Epithelial cell of esophagus (primary cell): ENCODE measurements at regions not wholly inside any gene's neighbourhood (a gene's known extent, or its start where the extent isn't known, plus 50 kb on each side); places are given as distances from the start of the nearest gene placed in this dataset.
A peak's percentile ranks its signal among the peaks of the same experiment; 100 is the strongest.
"Not testable (repeated sequence)": the region's sequence is repeated elsewhere in the genome, so short reads cannot be mapped to it uniquely, and the experiment has no call there.

ENCODE experiments used
- DNase-seq: peaks from one replicate; pipeline ENCODE4 v3.0.0; 2010; ENCODE audit warnings: low read depth
- H3K4me3 ChIP-seq: 2 replicates; pipeline ENCODE4 v1.5.1; 2011; ENCODE audit warnings: mild to moderate bottlenecking, low read length, control low read depth
- CTCF ChIP-seq: IDR thresholded peaks from 2 replicates; pipeline ENCODE4 v1.5.1; 2011; ENCODE audit warnings: low read depth, mild to moderate bottlenecking, low read length, control low read depth, inconsistent platforms; ENCODE audit not compliant: insufficient read depth; ENCODE audit errors: missing control alignments

DNA sequence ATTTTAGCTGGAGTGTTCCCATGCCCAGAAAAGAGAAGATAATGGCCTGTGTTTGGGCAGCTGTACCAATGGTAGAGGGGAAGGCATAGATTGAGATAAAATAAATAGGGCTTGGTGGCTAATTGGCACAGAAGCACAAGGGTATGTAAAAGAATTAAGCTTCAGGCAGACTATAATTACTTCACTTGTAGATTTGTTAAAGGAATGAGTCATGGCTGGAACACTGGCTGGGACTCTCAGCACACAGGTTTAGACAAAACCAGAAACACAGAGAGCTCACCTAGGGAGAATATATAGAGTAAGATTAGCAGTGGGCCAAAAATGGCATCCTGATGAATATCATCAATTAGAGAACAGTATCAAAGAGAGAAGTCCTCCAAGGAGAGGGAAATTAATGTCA, 198.3 kb upstream of the FIGN start:
- no peak for TF ChIP-seq CTCF
- DNase-seq, result peak; percentile 80
- no peak overlapping the region for H3K4me3 ChIP-seq

DNA sequence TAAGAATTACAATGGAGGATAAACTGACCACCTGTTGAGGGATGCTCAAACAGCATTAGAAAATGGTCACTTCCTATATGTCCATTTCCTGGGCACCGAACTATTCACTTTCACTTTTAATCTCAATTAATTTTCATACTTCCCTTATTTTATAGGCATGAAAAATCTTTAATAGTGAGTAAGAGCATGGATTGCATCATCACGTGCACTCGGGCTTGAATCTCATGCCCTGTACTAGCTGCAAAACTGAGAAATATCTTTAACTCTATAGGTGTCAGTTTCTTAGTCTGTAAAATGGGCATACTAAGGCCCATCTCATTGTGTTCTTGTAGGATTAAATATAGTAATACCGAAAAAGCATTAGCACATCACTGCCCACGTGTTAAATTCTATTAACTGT, 183.9 kb upstream of the FIGN start:
- TF ChIP-seq CTCF, result no peak
- no peak overlapping the region for H3K4me3 ChIP-seq
- DNase-seq, result peak; percentile 4

GRCh38 chr2:163914486-163914885, 178.7 kb upstream of the FIGN start:
- H3K4me3 ChIP-seq, DNase-seq: not testable (repeated sequence)

- DNase-seq, result peak; percentile 1
- H3K4me3 ChIP-seq, result not testable (repeated sequence)
These were observed 177.7 kb upstream of the FIGN start for GRCh38 chr2:163913532-163913944.

- H3K4me3 ChIP-seq, result no peak overlapping the region
- DNase-seq, result no peak
- TF ChIP-seq CTCF, result no peak
These were observed 173.7 kb upstream of the FIGN start for GRCh38 chr2:163909411-163910080.

DNA sequence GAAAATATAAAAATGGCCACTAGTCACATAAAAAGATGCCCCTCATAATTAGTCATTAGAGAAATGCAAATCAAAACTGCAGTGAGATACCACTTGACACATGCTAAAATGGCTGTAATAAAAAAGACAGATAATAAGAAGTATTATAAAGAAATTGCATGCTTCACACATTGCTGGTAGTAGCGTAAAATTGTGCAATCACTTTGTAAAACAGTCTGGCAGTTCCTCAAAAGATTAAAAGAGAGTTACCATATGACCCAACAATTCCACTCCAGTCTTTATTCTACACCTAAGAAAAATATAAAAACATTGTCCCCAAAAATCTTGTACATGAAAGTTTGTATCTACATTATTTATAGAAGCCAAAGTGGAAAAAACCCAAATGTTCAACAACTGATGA, 170.6 kb upstream of the FIGN start:
- no peak for TF ChIP-seq CTCF
- DNase-seq, result no peak
- H3K4me3 ChIP-seq, result no peak overlapping the region

GRCh38 chr2:163897799-163898198, 162.0 kb upstream of the FIGN start:
- DNase-seq, result no peak
- no peak overlapping the region for H3K4me3 ChIP-seq
- TF ChIP-seq CTCF, result no peak

DNA sequence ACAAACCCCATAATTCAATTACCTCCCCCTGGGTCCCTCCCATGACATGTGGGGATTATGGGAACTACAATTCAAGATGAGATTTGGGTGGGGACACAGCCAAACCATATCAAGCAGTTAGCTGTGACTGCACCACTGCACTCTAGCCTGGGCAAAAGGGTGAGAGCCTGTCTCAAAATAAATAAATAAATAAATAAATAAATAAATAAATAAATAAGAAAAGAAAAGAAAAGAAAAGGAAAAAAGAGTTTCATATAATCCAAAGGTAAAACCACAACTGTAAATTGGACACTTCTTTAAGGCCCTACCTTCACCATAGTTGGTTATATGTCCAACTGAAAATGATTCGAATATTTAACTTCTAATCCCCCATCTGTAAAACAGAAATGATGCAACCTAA, 157.6 kb upstream of the FIGN start:
- not testable (repeated sequence) for H3K4me3 ChIP-seq, DNase-seq

DNA sequence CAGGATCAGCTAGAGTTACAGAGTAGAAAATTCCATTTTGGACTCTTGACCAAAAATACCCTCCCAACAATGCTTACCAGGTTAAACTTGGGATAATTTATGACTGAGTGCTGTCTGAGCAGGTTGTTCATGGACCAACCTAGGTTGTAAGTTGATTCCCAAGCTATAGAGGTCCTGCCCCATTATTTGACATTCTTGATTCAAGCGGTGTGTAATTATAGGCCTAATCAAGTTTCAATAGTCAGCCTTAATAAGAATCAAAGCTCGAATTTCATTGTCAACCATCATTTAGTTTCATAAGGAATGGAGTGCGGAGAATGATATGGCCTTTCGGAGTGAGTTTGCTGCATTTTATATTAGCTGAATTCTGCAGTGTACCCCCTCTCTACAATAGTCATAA, 152.8 kb upstream of the FIGN start:
- TF ChIP-seq CTCF, result no peak
- no peak for DNase-seq
- H3K4me3 ChIP-seq, result no peak overlapping the region
